RWPE2 (cell line): ENCODE measurements at regions not wholly inside any gene's neighbourhood (a gene's known extent, or its start where the extent isn't known, plus 50 kb on each side); places are given as distances from the start of the nearest gene placed in this dataset.

Experiments
- ATAC-seq: fragments of 200-7000 bp; cut with Tn5 transposase; 3 replicates; pipeline ENCODE4 v1.9.1; 2021; ENCODE audit warnings: low read depth
- DNase-seq: peaks from one replicate; pipeline ENCODE4 v3.0.0-alpha.2; 2020; ENCODE audit warnings: low spot score
- H3K27ac ChIP-seq: fragments of 450-650 bp; 2 replicates; pipeline ENCODE4 v1.5.1; 2017; ENCODE audit warnings: mild to moderate bottlenecking; ENCODE audit not compliant: poor library complexity, severe bottlenecking
- H3K27me3 ChIP-seq: fragments of 250-450 bp; sonication (Bioruptor Pico); 2 replicates; pipeline ENCODE4 v1.5.1; 2021; ENCODE audit warnings: mild to moderate bottlenecking, moderate library complexity; ENCODE audit not compliant: insufficient read depth, poor library complexity, severe bottlenecking
- H3K36me3 ChIP-seq: fragments of 250-450 bp; sonication (Bioruptor Pico); 2 replicates; pipeline ENCODE4 v1.5.1; 2020; ENCODE audit warnings: low read depth, mild to moderate bottlenecking, moderate library complexity
- H3K4me1 ChIP-seq: fragments of 250-450 bp; sonication (Bioruptor Pico); 2 replicates; pipeline ENCODE4 v1.5.1; 2021; ENCODE audit warnings: mild to moderate bottlenecking, moderate library complexity; ENCODE audit not compliant: insufficient read depth, poor library complexity, severe bottlenecking
- H3K4me3 ChIP-seq: fragments of 250-450 bp; sonication (Bioruptor Pico); 2 replicates; pipeline ENCODE4 v1.5.1; 2021; ENCODE audit warnings: mild to moderate bottlenecking, moderate library complexity; ENCODE audit not compliant: severe bottlenecking
- H3K9me3 ChIP-seq: fragments of 250-450 bp; sonication (Bioruptor Pico); 2 replicates; pipeline ENCODE4 v1.5.1; 2021; ENCODE audit warnings: mild to moderate bottlenecking, moderate library complexity; ENCODE audit not compliant: severe bottlenecking
- CTCF ChIP-seq: fragments of 450-650 bp; IDR thresholded peaks from one replicate; pipeline ENCODE4 v1.5.1; 2017; ENCODE audit warnings: mild to moderate bottlenecking, moderate library complexity; ENCODE audit not compliant: poor library complexity, severe bottlenecking

- Histone ChIP-seq H3K9me3 (no peaks in the 10 kb centered on the region), H3K4me3 (no peak overlapping the region), H3K27ac (no peak overlapping the region), H3K36me3 (no peaks in the 10 kb centered on the region), H3K27me3 (no peaks in the 10 kb centered on the region), H3K4me1 (no peaks in the 10 kb centered on the region)
- DNase-seq (no peak), ATAC-seq (no peak)
- no peak for TF ChIP-seq CTCF
These were observed 411.4 kb upstream of the SOX9 start for GRCh38 chr17:71709271-71709890.

GRCh38 chr17:71709946-71710345, 410.9 kb upstream of the SOX9 start:
- no peak for DNase-seq
- H3K27ac ChIP-seq, result no peak overlapping the region
- no peak overlapping the region for H3K4me3 ChIP-seq
- H3K36me3 ChIP-seq, result no peaks in the 10 kb centered on the region
- H3K4me1 ChIP-seq, result no peaks in the 10 kb centered on the region
- no peaks in the 10 kb centered on the region for H3K9me3 ChIP-seq
- no peak for ATAC-seq
- H3K27me3 ChIP-seq, result no peaks in the 10 kb centered on the region
- no peak for TF ChIP-seq CTCF

- Histone ChIP-seq H3K36me3 (no peaks in the 10 kb centered on the region), H3K4me3 (no peak overlapping the region), H3K9me3 (no peaks in the 10 kb centered on the region), H3K27me3 (no peaks in the 10 kb centered on the region), H3K27ac (no peak overlapping the region), H3K4me1 (no peaks in the 10 kb centered on the region)
- no peak for DNase-seq
- no peak for TF ChIP-seq CTCF
- ATAC-seq, result no peak
These were observed 410.0 kb upstream of the SOX9 start for GRCh38 chr17:71710816-71711215.

- DNase-seq (no peak), ATAC-seq (no peak)
- Histone ChIP-seq H3K27ac (no peak overlapping the region), H3K36me3 (no peaks in the 10 kb centered on the region), H3K4me3 (no peak overlapping the region), H3K4me1 (no peaks in the 10 kb centered on the region), H3K9me3 (no peaks in the 10 kb centered on the region), H3K27me3 (no peaks in the 10 kb centered on the region)
- TF ChIP-seq CTCF, result no peak
These were observed 407.0 kb upstream of the SOX9 start for GRCh38 chr17:71713846-71714245.

GRCh38 chr17:71724339-71724738, 396.5 kb upstream of the SOX9 start:
- no peak overlapping the region for H3K27ac ChIP-seq
- H3K36me3 ChIP-seq, result no peaks in the 10 kb centered on the region
- ATAC-seq, result no peak
- TF ChIP-seq CTCF, result no peak
- H3K9me3 ChIP-seq, result peaks cover 2% of the 10 kb centered on the region
- H3K4me1 ChIP-seq, result no peaks in the 10 kb centered on the region
- no peaks in the 10 kb centered on the region for H3K27me3 ChIP-seq
- H3K4me3 ChIP-seq, result no peak overlapping the region
- DNase-seq, result no peak
